Sigmoid colon (tissue), 6 donors: ENCODE measurements at regions not wholly inside any gene's neighbourhood (a gene's known extent, or its start where the extent isn't known, plus 50 kb on each side); places are given as distances from the start of the nearest gene placed in this dataset.

Experiments used
- DNase-seq: peaks from one replicate; pipeline ENCODE4 v3.0.0-alpha.2; 2019
- H3K27ac ChIP-seq, 4 donors: fragments of 200-600 bp; sonication (generic); one replicate each; pipeline ENCODE4 v1.5.1; 2016 to 2019; ENCODE audit warnings: mild to moderate bottlenecking in 1 of 4
- H3K27me3 ChIP-seq, 3 donors: fragments of 200-600 bp; sonication (generic); one replicate each; pipeline ENCODE4 v1.5.1; 2019; ENCODE audit warnings: mild to moderate bottlenecking in 1 of 3
- H3K36me3 ChIP-seq, 4 donors: fragments of 200-600 bp; sonication (generic); one replicate each; pipeline ENCODE4 v1.5.1; 2016 to 2019
- H3K4me1 ChIP-seq, 4 donors: fragments of 200-600 bp; sonication (generic); one replicate each; pipeline ENCODE4 v1.5.1; 2017 to 2019
- H3K4me3 ChIP-seq, 4 donors: fragments of 200-600 bp; sonication (generic); one replicate each; pipeline ENCODE4 v1.5.1; 2017 to 2019; ENCODE audit warnings: mild to moderate bottlenecking in 2 of 4, moderate library complexity in 1 of 4
- H3K9me3 ChIP-seq, 4 donors: fragments of 200-600 bp in 3 of 4; sonication (generic) in 3 of 4; one replicate each; pipeline versions ENCODE4 v1.5.1 to v1.6.1; 2013 to 2019
- EP300 ChIP-seq, 4 donors: sonication (generic); formaldehyde crosslinking; IDR thresholded peaks; one replicate each; pipeline ENCODE4 v1.6.1; 2017; ENCODE audit warnings: antibody characterized with exemption in 4 of 4
- POLR2A ChIP-seq, 2 donors: fragments of 450-650 bp; IDR thresholded peaks; one replicate each; pipeline ENCODE4 v1.6.1; 2016; ENCODE audit warnings: antibody characterized with exemption in 2 of 2, mild to moderate bottlenecking in 2 of 2, moderate library complexity in 2 of 2
- POLR2AphosphoS5 ChIP-seq, 4 donors: sonication (generic); formaldehyde crosslinking; IDR thresholded peaks; one replicate each; pipeline ENCODE4 v1.6.1; 2017; ENCODE audit warnings: antibody characterized with exemption in 4 of 4
- WGBS, 2 donors: extraction: QIAGEN DNeasy Blood & Tissue Kit; methylation state at CpG; one replicate each; pipeline ENCODE4 v1.1.7; 2013; 5-methylcytosine and 5-hydroxymethylcytosine counted together
- intact Hi-C: fragments of 100-400 bp; cut with DNase I; formaldehyde crosslinking; loops from one replicate; pipeline ENCODE4 v1.15.1; 2023
- TF ChIP-seq, protein P1 (sequence below), 4 experiments: fragments of 450-650 bp in 3 of 4; fragments of 200-600 bp in 1 of 4; IDR thresholded peaks; one replicate each; pipeline ENCODE4 v1.5.1; 2016 to 2019; ENCODE audit warnings: antibody characterized with exemption in 4 of 4, mild to moderate bottlenecking in 3 of 4, moderate library complexity in 2 of 4
- donor health status: healthy with polysubstance abuse.
- donor health status: healthy.

DNA sequence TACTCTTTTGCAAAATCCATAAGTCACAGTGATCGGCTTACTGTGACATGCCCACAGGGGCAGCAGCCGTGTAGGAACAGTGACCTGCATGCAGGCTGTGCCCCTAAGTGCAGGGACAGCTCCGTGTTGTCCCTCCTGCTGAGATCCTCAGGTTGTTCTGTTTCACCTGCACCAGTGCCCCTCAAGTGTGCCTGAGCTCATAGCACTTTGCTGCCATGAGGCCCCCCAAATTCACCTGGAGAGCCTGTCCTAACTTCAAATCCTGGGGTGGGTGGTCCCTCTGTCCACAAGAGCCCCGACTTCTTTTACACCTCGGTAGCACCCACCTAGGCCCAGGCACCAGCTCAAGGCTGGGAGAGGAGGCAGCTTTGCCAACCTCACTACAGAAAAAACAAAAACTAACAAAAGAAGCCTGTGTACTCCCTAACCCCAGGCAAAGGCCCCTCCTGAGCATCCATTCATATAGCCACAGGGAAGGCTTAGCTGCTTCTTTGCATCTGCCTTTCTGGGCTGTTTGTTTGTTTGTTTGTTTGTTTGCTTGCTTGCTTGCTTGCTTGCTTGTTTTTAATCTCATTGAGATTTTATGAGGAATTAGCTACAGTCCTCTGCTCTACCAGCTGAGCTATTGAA is 214.5 kb downstream of the AUH start:
- H3K27me3 ChIP-seq, result no peaks in the 10 kb centered on the region
- no peaks in the 10 kb centered on the region for H3K36me3 ChIP-seq
- 91 to 93% methylated on average over 5 of the region's 5 CpGs for WGBS, 2 donors
- no peak overlapping the region for H3K27ac ChIP-seq
- TF ChIP-seq, protein P1, sequence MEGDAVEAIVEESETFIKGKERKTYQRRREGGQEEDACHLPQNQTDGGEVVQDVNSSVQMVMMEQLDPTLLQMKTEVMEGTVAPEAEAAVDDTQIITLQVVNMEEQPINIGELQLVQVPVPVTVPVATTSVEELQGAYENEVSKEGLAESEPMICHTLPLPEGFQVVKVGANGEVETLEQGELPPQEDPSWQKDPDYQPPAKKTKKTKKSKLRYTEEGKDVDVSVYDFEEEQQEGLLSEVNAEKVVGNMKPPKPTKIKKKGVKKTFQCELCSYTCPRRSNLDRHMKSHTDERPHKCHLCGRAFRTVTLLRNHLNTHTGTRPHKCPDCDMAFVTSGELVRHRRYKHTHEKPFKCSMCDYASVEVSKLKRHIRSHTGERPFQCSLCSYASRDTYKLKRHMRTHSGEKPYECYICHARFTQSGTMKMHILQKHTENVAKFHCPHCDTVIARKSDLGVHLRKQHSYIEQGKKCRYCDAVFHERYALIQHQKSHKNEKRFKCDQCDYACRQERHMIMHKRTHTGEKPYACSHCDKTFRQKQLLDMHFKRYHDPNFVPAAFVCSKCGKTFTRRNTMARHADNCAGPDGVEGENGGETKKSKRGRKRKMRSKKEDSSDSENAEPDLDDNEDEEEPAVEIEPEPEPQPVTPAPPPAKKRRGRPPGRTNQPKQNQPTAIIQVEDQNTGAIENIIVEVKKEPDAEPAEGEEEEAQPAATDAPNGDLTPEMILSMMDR (IDR thresholded peaks at IDR 0.05), result no peak
- TF ChIP-seq POLR2AphosphoS5 (IDR thresholded peaks at IDR 0.05), result no peak
- TF ChIP-seq POLR2A (IDR thresholded peaks at IDR 0.05), result no peak
- no peak for TF ChIP-seq EP300 (IDR thresholded peaks at IDR 0.05)
- H3K9me3 ChIP-seq, result peaks cover 0 to 2% (median 0%) of the 10 kb centered on the region in 4 donors
- no peak overlapping the region for H3K4me3 ChIP-seq
- DNase-seq, result no peak
- intact Hi-C loops, result no loop called here
- H3K4me1 ChIP-seq, result peaks cover 0 to 4% (median under 1%) of the 10 kb centered on the region in 4 donors

DNA sequence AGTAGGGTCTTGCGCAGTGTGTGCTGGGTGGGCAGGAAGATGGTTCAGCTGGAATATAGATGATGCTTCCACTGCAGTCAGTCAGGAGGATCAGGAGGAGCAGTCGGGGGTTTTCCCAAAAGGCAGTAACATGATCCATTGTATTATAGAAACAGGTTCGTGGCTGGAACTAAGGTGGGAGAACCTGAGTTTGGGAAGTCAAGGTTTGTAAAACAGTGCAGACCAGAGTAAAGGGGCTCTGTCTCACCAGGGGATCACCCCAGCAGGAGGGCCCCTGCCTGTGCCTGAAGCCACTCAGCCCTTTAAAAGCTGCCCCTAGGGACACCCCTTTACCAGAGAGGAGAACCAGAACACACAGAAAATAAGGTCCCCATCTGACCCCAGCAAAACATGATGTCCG is 213.4 kb downstream of the AUH start:
- Histone ChIP-seq H3K27ac (no peak overlapping the region), H3K4me1 (no peaks in the 10 kb centered on the region), H3K9me3 (peaks cover 0 to 2% (median 0%) of the 10 kb centered on the region in 4 donors), H3K36me3 (no peaks in the 10 kb centered on the region), H3K27me3 (no peaks in the 10 kb centered on the region), H3K4me3 (no peak overlapping the region)
- intact Hi-C loops, result no loop called here
- TF ChIP-seq EP300 (IDR thresholded peaks at IDR 0.05) (no peak), POLR2AphosphoS5 (IDR thresholded peaks at IDR 0.05) (no peak), POLR2A (IDR thresholded peaks at IDR 0.05) (no peak)
- TF ChIP-seq, protein P1 (IDR thresholded peaks at IDR 0.05), result no peak
- no peak for DNase-seq
- WGBS, 2 donors, result 56 to 62% methylated on average over 4 of the region's 4 CpGs

GRCh38 chr9:91150273-91150997 is 211.3 kb downstream of the AUH start:
- WGBS, 2 donors, result 83 to 89% methylated on average over 3 of the region's 3 CpGs
- DNase-seq, result no peak
- Histone ChIP-seq H3K27me3 (no peaks in the 10 kb centered on the region), H3K9me3 (peaks cover 0 to 2% (median 0%) of the 10 kb centered on the region in 4 donors), H3K36me3 (no peaks in the 10 kb centered on the region), H3K27ac (no peak overlapping the region), H3K4me3 (no peak overlapping the region), H3K4me1 (no peaks in the 10 kb centered on the region)
- intact Hi-C loops, result no loop called here
- TF ChIP-seq, protein P1 (IDR thresholded peaks at IDR 0.05), result no peak
- no peak for TF ChIP-seq POLR2A (IDR thresholded peaks at IDR 0.05)

- Histone ChIP-seq H3K4me1 (no peaks in the 10 kb centered on the region), H3K36me3 (no peaks in the 10 kb centered on the region), H3K4me3 (no peak overlapping the region), H3K9me3 (peaks cover 0 to 2% (median 0%) of the 10 kb centered on the region in 4 donors), H3K27me3 (no peaks in the 10 kb centered on the region), H3K27ac (no peak overlapping the region)
- TF ChIP-seq EP300 (IDR thresholded peaks at IDR 0.05) (peak in 3 of 4 donors; percentile 11 to 81 (median 28)), POLR2A (IDR thresholded peaks at IDR 0.05) (no peak), POLR2AphosphoS5 (IDR thresholded peaks at IDR 0.05) (peak in 2 of 4 donors; percentile 15 to 25)
- TF ChIP-seq, protein P1 (IDR thresholded peaks at IDR 0.05), result no peak
- DNase-seq, result no peak
- 42 to 83% methylated on average over 5 of the region's 5 CpGs for WGBS, 2 donors
- intact Hi-C loops, result no loop called here
Measured at GRCh38 chr9:91150998-91151717, 210.6 kb downstream of the AUH start.
